ENCODE measurements at regions not wholly inside any gene's neighbourhood (a gene's known extent, or its start where the extent isn't known, plus 50 kb on each side); places are given as distances from the start of the nearest gene placed in this dataset.

- no peak for DNase-seq
Observed at GRCh38 chr15:95263751-95264150, 1032.4 kb downstream of the MCTP2 start.

DNA sequence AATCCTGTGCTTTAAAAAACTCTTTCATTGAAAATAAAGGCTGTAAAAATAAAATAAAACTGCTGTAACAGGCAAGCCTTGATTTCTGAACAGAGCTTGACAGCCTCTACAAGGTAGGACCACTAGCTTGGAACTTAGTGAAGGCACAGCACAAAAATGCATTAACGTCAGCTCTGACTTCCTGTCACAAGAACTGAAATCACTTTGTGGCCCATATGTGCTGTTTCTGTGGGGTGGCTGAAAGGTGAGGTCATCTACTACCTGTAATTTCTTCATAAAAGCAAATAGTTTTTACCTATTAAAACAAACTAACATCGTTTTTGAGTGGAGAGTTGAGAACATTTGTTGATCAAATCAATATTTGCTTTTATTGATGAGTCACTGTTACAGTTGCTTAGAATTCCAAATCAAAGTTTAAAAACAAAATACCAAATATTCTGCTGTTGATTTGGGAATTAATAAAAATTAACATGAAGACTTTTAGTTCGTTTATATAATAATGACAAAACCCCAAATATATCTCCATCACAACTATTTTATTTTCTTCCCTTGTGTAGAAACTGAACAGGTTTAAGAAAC, 1034.1 kb downstream of the MCTP2 start:
- no peak for DNase-seq

GRCh38 chr15:95266451-95267061, 1035.2 kb downstream of the MCTP2 start:
- no peak for DNase-seq

- no peak for DNase-seq
Observed at GRCh38 chr15:95267481-95267880, 1036.1 kb downstream of the MCTP2 start.

DNA sequence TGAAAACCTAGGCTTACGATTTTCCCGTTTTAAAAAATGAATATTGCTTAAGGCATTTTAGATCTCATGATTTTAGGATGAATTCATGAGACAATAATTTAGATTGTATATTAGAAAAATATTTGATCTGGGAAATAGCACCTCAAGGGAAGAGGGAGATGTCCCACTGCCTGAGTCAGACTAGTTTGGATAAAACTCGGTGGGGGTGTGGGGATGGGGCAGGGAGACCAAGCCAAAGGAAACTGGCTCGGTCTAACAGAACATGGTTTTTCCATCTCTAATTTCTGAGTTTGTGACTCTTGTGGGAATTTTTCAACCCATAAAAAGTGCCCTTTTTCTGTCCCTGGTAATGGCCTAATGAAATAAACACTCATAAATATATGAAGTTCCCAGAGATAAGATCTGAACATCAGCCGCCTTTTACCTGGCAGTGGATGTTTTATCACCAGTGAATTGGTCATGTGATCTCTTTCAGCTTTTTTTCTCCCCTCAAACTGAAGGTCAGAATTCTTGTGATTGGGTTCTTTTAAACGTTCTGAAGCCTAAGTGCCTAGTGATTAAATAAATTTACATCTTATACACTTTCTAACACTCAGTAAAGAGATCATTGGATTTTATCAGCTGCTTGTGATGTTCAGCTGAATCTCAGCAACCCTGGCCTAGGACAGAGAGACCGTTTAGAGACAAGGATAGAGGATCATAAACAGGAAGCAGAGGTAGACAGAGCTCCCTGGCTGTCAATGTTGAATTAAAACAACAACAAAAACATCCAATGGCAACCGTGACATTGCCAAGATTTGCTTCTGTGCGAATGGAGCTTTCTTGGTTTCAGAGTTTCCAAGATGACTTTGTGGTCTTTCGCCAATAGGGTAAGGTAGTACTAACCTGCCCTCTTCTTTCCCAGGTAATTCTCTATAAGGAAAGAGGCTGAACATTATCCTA, 1038.2 kb downstream of the MCTP2 start:
- DNase-seq = no peak

DNA sequence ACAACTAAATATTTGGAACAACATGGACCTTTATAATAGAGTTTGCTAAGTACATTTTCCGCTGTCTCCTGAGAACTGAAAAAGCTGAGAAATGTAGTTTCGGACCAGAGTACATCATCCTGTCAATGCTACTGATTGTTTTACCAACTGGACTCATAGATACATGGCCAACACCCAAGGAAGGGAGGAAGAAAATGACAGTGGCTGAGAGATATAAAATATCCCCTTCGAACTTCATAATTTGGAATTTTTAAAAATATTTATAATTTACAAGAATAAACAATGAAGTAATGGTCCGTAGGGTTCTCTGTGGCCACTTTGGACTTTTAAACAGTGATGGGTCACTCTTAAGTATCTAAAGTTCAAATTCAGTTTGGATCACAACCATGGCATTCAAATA, 1042.7 kb downstream of the MCTP2 start:
- DNase-seq = no peak

DNA sequence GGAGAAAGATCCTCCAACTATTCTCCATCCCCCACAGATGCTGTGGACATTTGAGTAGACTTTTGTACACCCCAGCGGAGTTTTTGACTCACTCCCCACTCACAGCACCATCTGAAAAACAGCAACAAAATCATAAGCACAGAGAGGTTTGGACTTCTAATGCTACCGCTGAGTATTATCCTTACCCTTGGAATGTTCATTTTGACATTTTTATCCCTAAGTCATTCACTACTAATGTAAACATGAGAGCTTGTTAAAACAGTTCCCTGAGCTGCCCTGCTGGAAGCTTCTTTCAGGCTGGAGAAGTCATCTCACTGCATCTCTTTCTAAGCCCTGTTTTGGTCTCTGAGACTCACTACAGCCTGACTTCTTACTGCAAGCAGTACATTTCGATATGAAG, 1045.9 kb downstream of the MCTP2 start:
- no peak for DNase-seq

- no peak for DNase-seq
Observed at GRCh38 chr15:95278532-95279245, 1047.3 kb downstream of the MCTP2 start.

GRCh38 chr15:95279277-95280019, 1048.1 kb downstream of the MCTP2 start:
- DNase-seq = no peak

DNA sequence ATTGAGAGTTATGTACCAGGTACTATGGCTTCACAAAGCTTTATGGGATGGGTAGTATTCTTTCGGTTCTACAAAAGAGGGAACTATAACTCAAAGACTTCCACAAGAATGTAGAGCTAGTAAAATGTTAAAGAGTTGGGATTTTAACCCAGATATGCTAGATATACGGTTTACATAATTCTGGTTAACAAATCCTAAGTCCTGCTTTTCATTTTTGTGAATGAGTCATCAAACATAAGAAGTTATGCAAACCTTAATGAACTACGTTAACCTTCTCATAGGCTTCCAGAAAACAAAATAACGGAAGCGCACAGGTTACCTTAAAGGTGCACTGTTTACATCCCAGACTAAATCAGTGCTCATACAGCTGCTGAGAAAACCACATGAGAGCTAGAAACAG, 1049.3 kb downstream of the MCTP2 start:
- no peak for DNase-seq

- no peak for DNase-seq
Observed at GRCh38 chr15:95281470-95281869, 1049.0 kb upstream of the NR2F2 start.

GRCh38 chr15:95284492-95284891, 1046.0 kb upstream of the NR2F2 start:
- no peak for DNase-seq

DNA sequence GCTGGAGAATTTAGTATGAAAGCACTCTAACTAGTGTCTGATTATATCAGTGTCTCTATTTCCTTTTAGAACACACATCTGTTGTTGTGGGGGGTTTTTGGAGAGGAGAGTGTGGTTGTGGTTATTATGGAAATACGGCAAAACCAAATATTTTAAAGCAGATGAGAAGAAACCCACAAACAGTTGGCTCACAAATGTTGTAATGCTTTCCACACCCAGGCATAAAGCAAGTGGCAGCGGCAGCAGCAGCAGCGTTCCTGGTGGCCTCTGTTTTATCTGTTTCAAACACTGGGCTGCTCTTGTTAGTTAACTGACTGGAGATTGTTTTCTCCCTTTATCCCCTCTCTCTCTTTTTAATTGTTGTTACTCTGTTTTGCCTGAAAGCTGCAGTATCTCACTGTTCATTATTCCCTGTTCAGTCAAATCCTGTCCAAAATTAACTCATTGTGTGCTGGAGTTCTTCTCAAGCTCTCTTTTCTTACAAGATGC, 1045.5 kb upstream of the NR2F2 start:
- DNase-seq = peak; percentile 8

DNA sequence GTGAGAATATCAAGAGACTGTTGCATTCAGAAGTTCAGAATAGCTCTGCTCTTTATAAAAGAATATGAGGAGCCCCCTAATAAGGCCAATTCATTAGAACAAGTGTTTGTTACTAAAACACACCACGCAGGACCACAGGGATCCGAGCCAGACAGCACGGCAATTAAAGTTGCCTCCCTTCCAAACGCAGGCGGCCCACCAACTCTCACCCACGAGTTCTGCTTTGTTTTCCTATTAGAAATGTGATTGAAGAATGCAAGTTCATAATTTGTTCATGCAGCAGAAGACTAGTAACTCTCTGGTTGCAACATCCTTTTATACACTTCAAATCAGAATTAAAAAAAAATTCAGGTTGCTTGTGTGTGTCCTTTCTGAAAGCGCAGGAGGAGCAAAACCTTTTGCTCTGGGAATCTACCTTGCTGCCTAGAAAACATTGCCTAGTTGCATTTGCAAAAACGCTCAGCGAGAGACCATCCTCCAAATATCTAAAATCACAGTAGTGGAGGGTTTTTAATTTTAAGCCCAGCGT, 1044.1 kb upstream of the NR2F2 start:
- DNase-seq = no peak

- DNase-seq = no peak
Observed at GRCh38 chr15:95287720-95288103, 1042.8 kb upstream of the NR2F2 start.

DNA sequence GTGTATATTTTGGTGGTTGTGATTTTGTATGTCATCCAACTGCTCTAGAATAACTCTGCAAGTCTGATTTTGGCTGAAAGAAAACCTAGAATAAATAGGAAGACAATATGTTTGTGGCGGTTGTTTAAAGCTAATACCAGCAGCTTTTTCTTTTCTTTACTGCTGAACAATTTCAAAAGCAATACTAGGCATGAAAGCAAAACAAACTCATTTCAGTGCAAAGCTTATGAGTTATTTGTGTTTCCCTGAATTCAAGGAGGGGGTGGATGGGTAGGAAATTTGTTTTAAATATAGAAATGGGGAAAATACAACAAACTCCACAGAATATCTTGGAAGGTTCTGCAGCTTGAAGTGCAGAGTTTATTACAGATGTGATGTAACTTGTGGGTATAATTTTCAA, 1041.9 kb upstream of the NR2F2 start:
- no peak for DNase-seq

- DNase-seq = no peak
Observed at GRCh38 chr15:95290176-95290974, 1040.1 kb upstream of the NR2F2 start.

- DNase-seq = peak; percentile 22
Observed at GRCh38 chr15:95291898-95292472, 1038.5 kb upstream of the NR2F2 start.

- DNase-seq = no peak
Observed at GRCh38 chr15:95292785-95293450, 1037.6 kb upstream of the NR2F2 start.

DNA sequence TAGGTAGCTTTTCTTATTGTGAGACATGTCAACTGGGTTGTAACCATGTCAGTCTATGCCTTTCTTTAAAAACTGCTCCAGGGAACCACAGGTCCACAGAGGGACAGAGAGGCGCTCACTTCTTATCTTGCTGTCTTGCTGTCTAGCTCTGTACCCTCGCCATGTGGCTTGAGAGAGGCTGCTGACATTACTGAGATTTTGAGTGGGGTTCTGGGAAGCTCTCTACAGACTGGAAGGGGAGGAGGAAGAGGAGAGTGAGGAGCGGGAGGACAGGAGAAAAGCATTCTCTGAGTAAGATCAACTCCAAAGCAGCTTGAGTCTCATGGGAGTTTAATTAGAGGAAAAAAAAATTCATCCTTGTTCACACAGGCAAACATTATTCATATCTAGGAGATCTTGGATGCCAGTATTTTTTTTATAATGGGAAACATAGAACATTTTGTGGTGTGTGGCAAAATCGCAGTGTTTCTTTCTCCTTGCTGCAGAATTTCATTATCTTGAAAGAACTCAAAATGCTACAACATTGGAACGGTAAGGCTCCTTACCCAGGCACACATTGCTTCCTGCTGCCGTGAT, 1037.0 kb upstream of the NR2F2 start:
- DNase-seq = no peak
